Calu3 (cell line): ENCODE measurements at regions not wholly inside any gene's neighbourhood (a gene's known extent, or its start where the extent isn't known, plus 50 kb on each side); places are given as distances from the start of the nearest gene placed in this dataset.

Experiments
- BruUV-seq: library from RNA; stranded (reverse); fragments of 400-500 nt; replicated peaks from 2 replicates; lab custom pipeline; 2021; lab: Mats Ljungman, UMichigan
- CTCF ChIA-PET: fragments of 300-600 bp; sonication (Branson Sonifier 250); formaldehyde crosslinking; loops from one replicate; lab custom pipeline; 2022; ENCODE audit warnings: antibody characterized with exemption; lab: Charles Lee
- DNase-seq: peaks from one replicate; pipeline ENCODE4 v3.0.0; 2022
- H3K27ac Mint-ChIP-seq: one replicate; pipeline ENCODE4 v1.8.0; 2022; ENCODE audit warnings: mixed read lengths; ENCODE audit not compliant: unreplicated experiment
- H3K27me3 Mint-ChIP-seq: one replicate; pipeline ENCODE4 v1.8.0; 2022; ENCODE audit warnings: mixed read lengths; ENCODE audit not compliant: unreplicated experiment
- H3K36me3 Mint-ChIP-seq: one replicate; pipeline ENCODE4 v1.8.0; 2022; ENCODE audit warnings: mild to moderate bottlenecking, moderate library complexity, mixed read lengths; ENCODE audit not compliant: insufficient read depth, unreplicated experiment
- H3K4me1 Mint-ChIP-seq: one replicate; pipeline ENCODE4 v1.8.0; 2022; ENCODE audit warnings: mild to moderate bottlenecking, low read depth, mixed read lengths; ENCODE audit not compliant: unreplicated experiment
- H3K4me3 Mint-ChIP-seq: one replicate; pipeline ENCODE4 v1.8.0; 2022; ENCODE audit warnings: mild to moderate bottlenecking, low read depth, moderate library complexity, mixed read lengths; ENCODE audit not compliant: unreplicated experiment
- H3K9me3 Mint-ChIP-seq: one replicate; pipeline ENCODE4 v1.8.0; 2022; ENCODE audit warnings: low read depth, mixed read lengths; ENCODE audit not compliant: unreplicated experiment
- intact Hi-C: fragments of 100-400 bp; cut with micrococcal nuclease; formaldehyde crosslinking; loops from one replicate; pipeline ENCODE4 v1.10.0; 2022; ENCODE audit not compliant: unreplicated experiment
- TF ChIP-seq, protein P1 (sequence below): fragments of 200-600 bp; IDR thresholded peaks from one replicate; pipeline ENCODE4 v1.8.0; 2022; ENCODE audit warnings: antibody characterized with exemption; ENCODE audit not compliant: unreplicated experiment

DNA sequence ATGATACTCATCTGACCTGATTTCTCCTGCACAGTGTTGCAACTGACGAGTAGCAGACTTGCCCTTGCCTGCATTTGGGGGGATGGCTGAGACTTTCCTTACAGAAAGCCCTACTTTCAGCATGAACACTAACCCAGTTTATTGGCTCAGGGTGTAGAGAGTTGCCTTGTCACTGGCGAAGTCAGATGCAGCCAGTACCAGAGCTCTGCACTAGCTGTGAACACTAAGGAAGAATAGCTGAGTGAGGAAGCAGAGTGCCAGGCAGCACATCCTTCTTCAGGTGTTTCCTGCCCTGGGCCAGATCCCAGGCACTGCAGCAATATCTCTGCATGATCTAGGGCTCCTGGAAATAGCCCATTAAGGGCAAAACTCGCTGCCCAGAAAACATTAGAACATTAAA lies 154.0 kb upstream of the SYNPR start:
- CTCF ChIA-PET = no interaction called here
- no peaks in the 10 kb centered on the region for H3K27me3 Mint-ChIP-seq
- no peaks in the 10 kb centered on the region for H3K4me1 Mint-ChIP-seq
- DNase-seq = no peak
- intact Hi-C loops = no loop called here
- H3K9me3 Mint-ChIP-seq = no peaks in the 10 kb centered on the region
- TF ChIP-seq, protein P1, sequence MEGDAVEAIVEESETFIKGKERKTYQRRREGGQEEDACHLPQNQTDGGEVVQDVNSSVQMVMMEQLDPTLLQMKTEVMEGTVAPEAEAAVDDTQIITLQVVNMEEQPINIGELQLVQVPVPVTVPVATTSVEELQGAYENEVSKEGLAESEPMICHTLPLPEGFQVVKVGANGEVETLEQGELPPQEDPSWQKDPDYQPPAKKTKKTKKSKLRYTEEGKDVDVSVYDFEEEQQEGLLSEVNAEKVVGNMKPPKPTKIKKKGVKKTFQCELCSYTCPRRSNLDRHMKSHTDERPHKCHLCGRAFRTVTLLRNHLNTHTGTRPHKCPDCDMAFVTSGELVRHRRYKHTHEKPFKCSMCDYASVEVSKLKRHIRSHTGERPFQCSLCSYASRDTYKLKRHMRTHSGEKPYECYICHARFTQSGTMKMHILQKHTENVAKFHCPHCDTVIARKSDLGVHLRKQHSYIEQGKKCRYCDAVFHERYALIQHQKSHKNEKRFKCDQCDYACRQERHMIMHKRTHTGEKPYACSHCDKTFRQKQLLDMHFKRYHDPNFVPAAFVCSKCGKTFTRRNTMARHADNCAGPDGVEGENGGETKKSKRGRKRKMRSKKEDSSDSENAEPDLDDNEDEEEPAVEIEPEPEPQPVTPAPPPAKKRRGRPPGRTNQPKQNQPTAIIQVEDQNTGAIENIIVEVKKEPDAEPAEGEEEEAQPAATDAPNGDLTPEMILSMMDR = no peak
- BruUV-seq = no TSS peak
- H3K36me3 Mint-ChIP-seq = no peaks in the 10 kb centered on the region
- no peak overlapping the region for H3K4me3 Mint-ChIP-seq
- H3K27ac Mint-ChIP-seq = no peak overlapping the region

DNA sequence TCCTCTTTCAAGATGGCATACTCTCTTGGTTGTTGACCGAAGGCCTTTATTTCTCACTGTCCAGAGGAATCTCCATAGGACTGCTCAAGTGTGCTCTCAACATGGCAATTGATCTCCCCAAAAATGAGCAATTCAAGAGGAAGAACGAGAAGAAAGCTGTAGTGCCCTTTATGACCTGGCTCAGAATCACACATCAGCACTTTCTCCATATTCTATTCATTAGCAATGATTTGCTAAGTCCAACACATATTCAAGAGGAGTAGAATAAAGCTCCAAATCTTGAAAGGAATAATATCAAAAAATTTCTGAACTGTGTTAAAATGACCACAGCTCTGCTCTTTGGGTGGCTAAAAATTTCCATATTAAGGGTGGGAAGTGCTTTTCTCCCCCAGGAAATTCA lies 151.6 kb upstream of the SYNPR start:
- no peaks in the 10 kb centered on the region for H3K9me3 Mint-ChIP-seq
- H3K4me3 Mint-ChIP-seq = no peak overlapping the region

DNA sequence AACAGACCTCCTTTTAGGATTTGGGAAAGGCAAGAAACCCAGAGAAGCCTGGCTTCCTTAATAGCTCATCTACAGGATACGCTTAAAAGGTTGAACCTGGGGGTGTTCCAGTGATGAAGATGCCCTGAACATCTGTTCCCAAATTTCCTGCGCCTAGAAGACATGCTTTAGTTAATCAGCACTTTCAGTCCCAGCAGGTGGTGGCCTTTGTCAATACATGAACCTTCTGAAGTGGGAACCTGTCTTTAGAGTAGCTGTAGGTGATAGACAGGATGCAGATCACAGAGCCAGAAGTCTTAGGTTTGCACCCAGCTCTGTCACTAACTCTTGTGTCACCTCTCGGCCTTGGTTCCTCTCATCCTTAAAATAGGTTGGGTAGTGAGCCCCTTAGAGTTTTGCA lies 149.7 kb upstream of the SYNPR start:
- CTCF ChIA-PET = no interaction called here
- DNase-seq = no peak
- intact Hi-C loops = no loop called here
- no TSS peak for BruUV-seq
- no peaks in the 10 kb centered on the region for H3K9me3 Mint-ChIP-seq
- H3K4me1 Mint-ChIP-seq = no peaks in the 10 kb centered on the region
- H3K4me3 Mint-ChIP-seq = no peak overlapping the region
- H3K27ac Mint-ChIP-seq = no peak overlapping the region
- H3K36me3 Mint-ChIP-seq = no peaks in the 10 kb centered on the region
- TF ChIP-seq, protein P1 = no peak
- no peaks in the 10 kb centered on the region for H3K27me3 Mint-ChIP-seq

More for the DNA sequence above, 151.6 kb upstream of the SYNPR start:
- CTCF ChIA-PET = no interaction called here
- no TSS peak for BruUV-seq
- Mint-ChIP-seq H3K27ac (no peak overlapping the region), H3K27me3 (no peaks in the 10 kb centered on the region), H3K4me1 (no peaks in the 10 kb centered on the region), H3K36me3 (no peaks in the 10 kb centered on the region)
- no peak for DNase-seq
- intact Hi-C loops = no loop called here
- TF ChIP-seq, protein P1 = no peak

DNA sequence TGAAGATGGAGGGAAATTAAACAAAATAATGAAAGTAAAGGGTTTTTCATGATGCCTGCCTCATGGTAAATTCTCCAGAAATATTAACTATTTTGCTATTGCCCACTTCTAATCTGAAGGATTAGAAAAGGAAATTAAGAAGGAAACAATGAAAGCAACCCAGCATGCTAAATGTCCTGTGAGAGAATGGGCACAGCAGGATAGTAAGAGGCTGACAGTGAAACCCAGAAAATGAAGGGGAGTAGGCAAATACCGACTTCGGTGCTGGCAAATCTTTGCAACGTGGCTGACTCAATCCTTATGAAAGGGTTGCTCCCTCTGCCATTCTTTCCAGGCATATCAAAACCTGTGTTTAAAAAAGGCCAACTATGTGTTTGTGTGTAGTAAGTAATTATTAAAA lies 147.5 kb upstream of the SYNPR start:
- DNase-seq = no peak
- no peak overlapping the region for H3K4me3 Mint-ChIP-seq
- no peaks in the 10 kb centered on the region for H3K4me1 Mint-ChIP-seq
- TF ChIP-seq, protein P1 = no peak
- BruUV-seq = no TSS peak
- no peaks in the 10 kb centered on the region for H3K27me3 Mint-ChIP-seq
- CTCF ChIA-PET = no interaction called here
- H3K9me3 Mint-ChIP-seq = no peaks in the 10 kb centered on the region
- intact Hi-C loops = no loop called here
- no peak overlapping the region for H3K27ac Mint-ChIP-seq
- no peaks in the 10 kb centered on the region for H3K36me3 Mint-ChIP-seq
